COLO668 (cell line): ENCODE measurements at regions not wholly inside any gene's neighbourhood (a gene's known extent, or its start where the extent isn't known, plus 50 kb on each side); places are given as distances from the start of the nearest gene placed in this dataset.

Experiments
- DNase-seq: peaks from one replicate; lab custom pipeline; 2025; ENCODE audit not compliant: unreplicated experiment; lab: John Stamatoyannopoulos, UW

- DNase-seq: no peak
These were observed 225.9 kb downstream of the TTLL7 start for GRCh38 chr1:83773059-83773458.

DNA sequence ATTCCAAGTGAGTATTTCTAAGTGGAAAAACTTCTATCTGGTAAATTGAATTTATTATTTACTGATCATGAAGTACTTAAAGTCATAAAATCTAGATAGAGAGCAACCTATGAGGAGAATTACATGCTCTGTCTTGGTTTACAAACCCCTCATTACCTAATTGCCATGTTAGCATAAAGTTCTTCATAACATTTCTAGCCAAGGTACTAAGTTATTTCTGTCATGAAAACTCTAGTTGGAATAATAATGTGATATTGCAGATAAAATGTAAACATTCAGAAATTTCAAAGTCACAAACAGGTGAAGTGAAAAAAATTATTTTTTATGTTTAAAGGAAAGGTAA is 228.6 kb downstream of the TTLL7 start:
- DNase-seq: no peak

DNA sequence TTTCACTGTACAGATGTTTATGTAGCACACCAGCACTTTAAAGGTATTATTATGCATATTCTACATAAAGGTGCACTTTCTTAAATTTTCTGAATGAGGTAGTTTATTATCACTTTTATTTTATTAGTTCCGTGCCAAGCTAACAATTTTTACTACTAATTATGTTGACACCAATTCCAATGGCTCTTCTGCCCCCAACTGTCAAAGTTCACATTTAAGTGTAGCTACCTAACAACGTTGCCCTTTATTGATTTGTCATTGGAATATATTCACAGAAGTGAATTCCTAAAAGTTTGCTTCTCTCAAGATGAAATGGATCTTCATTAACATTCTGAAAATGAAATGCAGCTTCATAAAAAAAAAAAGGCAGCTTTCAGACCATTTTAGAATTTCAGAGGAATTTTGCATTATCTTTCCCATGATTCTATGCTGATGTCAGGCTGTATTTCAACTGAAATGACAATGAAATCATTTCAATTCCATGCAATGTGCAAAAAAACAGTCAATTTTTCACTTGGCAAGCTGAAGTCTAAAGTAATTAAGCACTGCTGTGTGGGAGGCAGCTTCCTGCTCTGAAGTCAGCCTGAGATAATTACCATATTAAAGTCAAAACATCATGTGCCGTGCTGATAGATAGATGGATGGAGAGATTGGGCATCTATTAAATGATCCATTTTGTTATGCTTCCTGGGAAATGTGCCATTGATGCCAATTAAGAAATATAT is 229.2 kb downstream of the TTLL7 start:
- no peak for DNase-seq

- DNase-seq: no peak
These were observed 229.9 kb downstream of the TTLL7 start for GRCh38 chr1:83769072-83769471.

- DNase-seq: no peak
These were observed 232.7 kb downstream of the TTLL7 start for GRCh38 chr1:83766241-83766691.

DNA sequence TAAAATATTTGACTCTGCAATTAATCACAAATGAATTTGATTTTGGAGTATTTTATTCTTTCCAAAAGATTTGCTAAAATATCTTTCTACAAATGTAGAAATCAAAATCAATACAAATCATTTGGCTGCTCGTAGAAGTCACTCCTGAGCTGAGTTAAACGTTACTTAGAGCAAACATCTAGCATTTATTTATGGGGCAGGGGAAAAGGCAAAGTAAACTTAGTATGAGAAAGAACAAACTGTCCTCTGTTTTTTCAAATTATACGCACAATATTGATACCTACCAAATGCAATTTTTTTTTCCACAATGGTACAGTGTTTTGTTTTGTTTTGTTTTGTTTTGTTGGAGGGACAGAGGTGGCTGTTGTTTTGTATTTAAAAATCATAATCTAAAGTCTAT is 233.8 kb downstream of the TTLL7 start:
- no peak for DNase-seq

- DNase-seq: no peak
These were observed 234.7 kb downstream of the TTLL7 start for GRCh38 chr1:83764209-83764608.

GRCh38 chr1:83763361-83764095 is 235.4 kb downstream of the TTLL7 start:
- no peak for DNase-seq

DNA sequence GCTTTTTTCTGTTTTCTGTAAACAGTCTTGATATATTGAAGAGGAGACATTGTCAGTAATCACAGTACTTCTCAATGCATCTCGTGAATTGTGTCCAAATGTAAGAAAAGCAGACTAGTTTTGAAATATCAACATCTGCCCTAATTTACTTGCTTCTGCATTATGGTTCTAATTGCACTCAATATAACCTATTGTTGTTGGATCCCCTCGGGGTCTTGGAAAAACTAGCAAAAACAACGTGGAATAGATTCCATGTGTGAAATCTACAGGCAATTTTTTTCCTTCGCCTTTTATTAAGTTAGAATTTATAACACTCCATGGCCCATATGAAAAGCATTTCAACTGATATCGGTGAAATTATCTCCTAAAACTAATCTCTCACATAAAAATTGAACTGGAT is 236.5 kb downstream of the TTLL7 start:
- no peak for DNase-seq

DNA sequence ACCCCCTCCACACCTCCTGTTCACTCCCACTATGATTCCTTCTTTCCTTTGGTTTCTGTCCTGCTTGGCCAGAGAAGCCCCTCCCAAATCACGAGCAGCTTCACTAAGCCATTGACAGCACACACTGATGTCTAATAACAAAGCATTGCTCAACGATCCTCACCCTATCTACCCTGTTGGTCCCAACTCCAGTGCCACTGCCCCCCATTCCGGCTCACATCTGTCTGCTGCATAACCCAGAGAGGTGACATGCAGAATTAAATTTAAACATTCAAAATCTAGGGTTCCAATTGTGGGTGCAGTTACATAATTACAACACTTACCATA is 236.9 kb downstream of the TTLL7 start:
- DNase-seq: no peak

- DNase-seq: no peak
These were observed 237.5 kb downstream of the TTLL7 start for GRCh38 chr1:83761167-83762038.

- no peak for DNase-seq
These were observed 238.5 kb downstream of the TTLL7 start for GRCh38 chr1:83760226-83761021.

GRCh38 chr1:83756984-83757717 is 241.8 kb downstream of the TTLL7 start:
- DNase-seq: no peak

DNA sequence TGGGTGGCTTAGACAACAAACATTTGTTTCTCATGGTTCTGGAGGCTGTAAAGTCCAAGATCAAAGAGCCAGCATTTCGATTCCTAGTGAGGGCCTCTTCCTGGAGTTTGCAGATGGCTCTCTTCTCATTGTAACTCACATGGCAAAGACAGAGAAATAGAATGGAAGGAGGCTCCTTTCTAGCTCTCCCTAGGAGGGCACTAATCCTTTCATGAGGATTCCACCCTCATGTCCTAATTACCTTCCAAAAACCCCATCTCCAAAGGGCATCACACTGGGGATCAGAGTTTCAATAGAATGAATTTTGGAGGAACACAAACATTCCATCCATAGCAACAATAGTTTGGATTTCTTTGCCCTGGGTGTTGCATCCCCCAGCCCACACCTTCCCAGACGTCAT is 247.3 kb downstream of the TTLL7 start:
- no peak for DNase-seq

DNA sequence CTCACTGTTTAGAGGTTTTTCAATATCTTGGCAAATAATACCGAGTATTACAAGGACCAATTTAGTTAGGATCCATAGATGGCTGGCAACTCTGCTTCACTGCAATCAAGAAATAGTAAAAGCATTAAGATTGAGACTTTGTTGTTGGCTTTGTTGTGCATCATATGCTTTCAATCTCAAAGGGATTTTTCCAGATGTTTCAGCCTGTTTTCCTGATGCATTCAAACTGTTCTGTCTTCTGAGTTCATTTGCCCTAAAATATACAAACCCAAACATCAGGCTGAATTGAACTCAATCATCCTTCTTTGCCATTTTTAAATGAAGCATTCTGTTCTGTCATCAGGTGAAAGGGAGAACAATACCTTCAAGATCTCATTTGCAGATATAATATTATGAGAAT is 248.7 kb downstream of the TTLL7 start:
- DNase-seq: no peak

DNA sequence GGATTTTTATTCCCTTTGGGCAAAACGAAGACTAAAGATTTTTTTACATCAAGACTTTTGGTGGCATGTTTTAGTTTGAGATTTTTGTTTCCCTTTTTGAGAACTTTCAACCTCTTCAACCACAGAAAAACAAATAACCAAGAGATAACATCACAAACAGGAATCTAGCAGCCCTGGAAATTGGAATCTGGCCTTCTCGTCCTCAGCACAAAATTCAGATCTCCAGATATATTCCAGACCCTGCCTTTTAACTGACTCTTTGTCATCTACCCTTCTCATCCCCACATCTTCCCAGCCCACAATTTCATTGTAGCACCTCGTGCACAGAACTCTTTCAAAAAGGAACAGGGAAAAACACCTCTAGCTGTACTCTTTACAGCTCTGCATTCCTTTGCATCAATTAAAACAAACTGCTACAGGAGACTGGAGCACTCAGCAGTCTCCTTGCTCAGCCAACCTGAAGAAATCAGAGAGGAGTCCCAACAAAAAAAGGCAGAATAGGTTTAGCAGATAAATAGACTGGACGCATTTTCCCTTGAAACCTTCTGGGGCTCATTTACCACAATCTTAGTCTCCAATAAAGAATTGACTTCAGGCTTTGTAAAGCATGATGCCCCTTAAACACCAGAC is 251.0 kb downstream of the TTLL7 start:
- no peak for DNase-seq

DNA sequence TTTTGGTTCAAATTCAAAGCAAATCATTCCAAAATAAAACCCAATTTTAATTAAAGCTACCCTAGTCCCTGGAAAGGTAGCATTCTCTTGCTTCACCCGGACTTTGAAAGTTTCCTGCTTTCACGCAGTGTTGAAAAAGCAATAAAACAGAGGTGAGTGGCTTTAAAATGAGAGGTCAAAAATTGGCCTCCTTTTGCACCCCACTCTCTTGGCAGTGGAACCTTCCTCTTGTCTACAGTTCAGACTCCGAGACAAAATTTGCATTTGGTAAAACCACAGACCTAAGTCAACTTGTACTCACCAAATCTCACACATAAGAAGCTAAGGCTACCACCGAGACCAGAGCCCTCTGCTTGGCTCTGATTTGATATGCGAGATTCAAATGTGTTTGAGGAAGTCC is 252.7 kb downstream of the TTLL7 start:
- DNase-seq: no peak

GRCh38 chr1:83742446-83742845 is 256.5 kb downstream of the TTLL7 start:
- DNase-seq: no peak

GRCh38 chr1:83741770-83742169 is 257.2 kb downstream of the TTLL7 start:
- DNase-seq: no peak

DNA sequence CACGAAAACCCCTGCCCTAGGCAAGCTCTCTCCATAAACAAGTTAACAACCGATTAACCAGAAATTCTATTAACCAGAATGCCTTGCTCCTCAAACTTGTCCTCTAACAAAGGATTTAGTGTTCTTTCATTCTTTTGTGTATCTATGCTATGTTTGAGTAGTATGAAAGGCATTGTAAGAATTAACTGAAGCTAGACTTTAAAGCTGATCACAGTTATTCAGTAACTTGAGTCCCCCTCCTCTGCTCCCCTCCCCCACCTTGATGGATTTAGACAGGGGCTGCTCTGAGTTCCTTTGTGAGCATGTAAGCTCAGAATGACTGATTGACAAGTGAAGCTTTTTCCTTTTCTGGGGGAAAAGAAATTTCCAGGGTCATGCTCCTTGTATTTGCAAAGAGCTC is 257.6 kb downstream of the TTLL7 start:
- no peak for DNase-seq
